Hepatocyte (in vitro differentiated cells): ENCODE measurements at regions not wholly inside any gene's neighbourhood (a gene's known extent, or its start where the extent isn't known, plus 50 kb on each side); places are given as distances from the start of the nearest gene placed in this dataset.

Experiments used
- DNase-seq: peaks from one replicate; pipeline ENCODE4 v3.0.0-alpha.2; 2016; ENCODE audit warnings: low spot score
- H2AFZ ChIP-seq: fragments of 200-600 bp; sonication (generic); 2 replicates; pipeline ENCODE4 v1.6.0; 2016; ENCODE audit warnings: antibody characterized with exemption, mild to moderate bottlenecking
- H3K27ac ChIP-seq: fragments of 200-600 bp; sonication (generic); 2 replicates; pipeline ENCODE4 v1.5.1; 2016; ENCODE audit warnings: mild to moderate bottlenecking
- H3K27me3 ChIP-seq: fragments of 200-600 bp; sonication (generic); 2 replicates; pipeline ENCODE4 v1.6.1; 2016
- H3K36me3 ChIP-seq: fragments of 200-600 bp; sonication (generic); replicated peaks from 2 replicates; pipeline ENCODE4 v1.5.1; 2016; ENCODE audit warnings: low read depth; ENCODE audit not compliant: insufficient read depth
- H3K4me1 ChIP-seq: fragments of 200-600 bp; sonication (generic); 2 replicates; pipeline ENCODE4 v1.5.1; 2016; ENCODE audit warnings: mild to moderate bottlenecking, moderate library complexity; ENCODE audit not compliant: insufficient read depth
- H3K4me2 ChIP-seq: fragments of 200-600 bp; sonication (generic); 2 replicates; pipeline ENCODE4 v1.6.0; 2016
- H3K4me3 ChIP-seq: fragments of 200-600 bp; sonication (generic); 2 replicates; pipeline ENCODE4 v1.5.1; 2016; ENCODE audit warnings: mild to moderate bottlenecking
- H3K79me2 ChIP-seq: fragments of 200-600 bp; sonication (generic); 2 replicates; pipeline ENCODE4 v1.6.0; 2017; ENCODE audit warnings: mild to moderate bottlenecking
- H3K9me2 ChIP-seq: fragments of 200-600 bp; sonication (generic); replicated peaks from 2 replicates; pipeline ENCODE4 v1.6.0; 2017; ENCODE audit warnings: mild to moderate bottlenecking; ENCODE audit not compliant: insufficient read depth
- H3K9me3 ChIP-seq: fragments of 200-600 bp; sonication (generic); 2 replicates; pipeline ENCODE4 v1.5.1; 2016; ENCODE audit warnings: low read depth, mild to moderate bottlenecking
- H4K20me1 ChIP-seq: fragments of 200-600 bp; sonication (generic); 2 replicates; pipeline ENCODE4 v1.6.0; 2016; ENCODE audit warnings: mild to moderate bottlenecking; ENCODE audit not compliant: insufficient read depth, poor library complexity, severe bottlenecking
- CTCF ChIP-seq: fragments of 200-600 bp; sonication (generic); IDR thresholded peaks from 2 replicates; pipeline ENCODE4 v1.5.1; 2016; ENCODE audit warnings: antibody characterized with exemption, mild to moderate bottlenecking; ENCODE audit not compliant: poor library complexity
- EZH2 ChIP-seq: fragments of 200-600 bp; sonication (generic); IDR thresholded peaks from 2 replicates; pipeline ENCODE4 v1.6.1; 2016; ENCODE audit warnings: antibody characterized with exemption, mild to moderate bottlenecking, borderline replicate concordance
- EZH2phosphoT487 ChIP-seq: fragments of 200-600 bp; sonication (generic); IDR thresholded peaks from one replicate; pipeline ENCODE4 v1.6.1; 2018; ENCODE audit warnings: antibody characterized with exemption, mild to moderate bottlenecking, low read depth, moderate library complexity; ENCODE audit not compliant: unreplicated experiment, severe bottlenecking
- WGBS: methylation state at CpG from one replicate; pipeline ENCODE4 v1.1.6; 2016; ENCODE audit warnings: low lambda C conversion rate; ENCODE audit errors: missing lambda C conversion rate; 5-methylcytosine and 5-hydroxymethylcytosine counted together

GRCh38 chr2:239471011-239471792 lies 70.4 kb upstream of the HDAC4 start:
- 89% methylated on average over 9 of the region's 9 CpGs for WGBS
- Histone ChIP-seq H3K4me1 (no peaks in the 10 kb centered on the region), H3K79me2 (no peaks in the 10 kb centered on the region), H3K4me3 (no peak overlapping the region), H4K20me1 (no peaks in the 10 kb centered on the region), H2AFZ (no peak overlapping the region), H3K36me3 (no peaks in the 10 kb centered on the region), H3K9me3 (no peaks in the 10 kb centered on the region), H3K4me2 (no peak overlapping the region), H3K27me3 (no peaks in the 10 kb centered on the region), H3K9me2 (no peaks in the 10 kb centered on the region), H3K27ac (no peak overlapping the region)
- no peak for DNase-seq
- TF ChIP-seq EZH2phosphoT487 (no peak), EZH2 (no peak), CTCF (no peak)

DNA sequence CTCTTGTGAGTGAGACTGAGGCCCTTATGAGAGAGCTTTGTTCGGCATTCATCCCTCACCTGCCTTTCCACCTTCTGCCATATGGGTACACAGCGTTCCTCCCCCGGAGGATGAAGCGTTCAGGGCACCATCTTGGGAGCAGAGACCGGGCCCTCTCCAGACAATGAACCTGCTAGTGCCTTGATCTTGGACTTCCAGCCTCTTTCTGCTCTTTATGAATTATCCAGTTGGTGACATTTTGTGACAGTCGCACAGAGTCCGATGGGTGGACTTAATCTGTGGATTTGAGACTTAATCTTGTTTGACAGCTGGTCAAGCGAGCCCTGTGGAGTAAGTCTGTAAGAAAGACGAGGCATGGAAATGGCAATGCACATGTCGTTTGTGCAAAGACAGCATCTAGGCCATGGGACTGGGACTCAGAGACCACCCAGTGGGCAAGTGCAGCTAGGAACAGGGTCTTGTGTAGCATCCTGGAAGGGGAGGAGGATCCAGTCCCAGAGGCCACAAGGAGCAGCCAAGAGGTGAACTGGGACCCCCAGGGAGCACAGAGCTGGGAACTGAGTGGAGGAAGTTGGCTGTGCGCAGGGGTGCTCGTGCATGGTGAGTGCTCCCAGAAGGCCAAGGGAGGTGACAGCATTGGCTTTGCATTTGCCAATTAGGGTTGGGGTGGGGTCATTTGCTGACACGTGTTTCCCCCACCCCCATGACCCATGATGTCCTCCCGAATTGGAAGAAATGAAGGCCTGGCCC lies 69.5 kb upstream of the HDAC4 start:
- DNase-seq, result no peak
- no peak overlapping the region for H2AFZ ChIP-seq
- no peaks in the 10 kb centered on the region for H3K4me1 ChIP-seq
- H4K20me1 ChIP-seq, result no peaks in the 10 kb centered on the region
- no peak overlapping the region for H3K4me2 ChIP-seq
- no peaks in the 10 kb centered on the region for H3K9me2 ChIP-seq
- TF ChIP-seq CTCF (no peak), EZH2 (no peak), EZH2phosphoT487 (no peak)
- WGBS, result 92% methylated on average over 14 of the region's 14 CpGs
- H3K36me3 ChIP-seq, result no peaks in the 10 kb centered on the region
- no peaks in the 10 kb centered on the region for H3K9me3 ChIP-seq
- H3K27me3 ChIP-seq, result no peaks in the 10 kb centered on the region
- H3K4me3 ChIP-seq, result no peak overlapping the region
- H3K79me2 ChIP-seq, result no peaks in the 10 kb centered on the region
- H3K27ac ChIP-seq, result no peak overlapping the region

DNA sequence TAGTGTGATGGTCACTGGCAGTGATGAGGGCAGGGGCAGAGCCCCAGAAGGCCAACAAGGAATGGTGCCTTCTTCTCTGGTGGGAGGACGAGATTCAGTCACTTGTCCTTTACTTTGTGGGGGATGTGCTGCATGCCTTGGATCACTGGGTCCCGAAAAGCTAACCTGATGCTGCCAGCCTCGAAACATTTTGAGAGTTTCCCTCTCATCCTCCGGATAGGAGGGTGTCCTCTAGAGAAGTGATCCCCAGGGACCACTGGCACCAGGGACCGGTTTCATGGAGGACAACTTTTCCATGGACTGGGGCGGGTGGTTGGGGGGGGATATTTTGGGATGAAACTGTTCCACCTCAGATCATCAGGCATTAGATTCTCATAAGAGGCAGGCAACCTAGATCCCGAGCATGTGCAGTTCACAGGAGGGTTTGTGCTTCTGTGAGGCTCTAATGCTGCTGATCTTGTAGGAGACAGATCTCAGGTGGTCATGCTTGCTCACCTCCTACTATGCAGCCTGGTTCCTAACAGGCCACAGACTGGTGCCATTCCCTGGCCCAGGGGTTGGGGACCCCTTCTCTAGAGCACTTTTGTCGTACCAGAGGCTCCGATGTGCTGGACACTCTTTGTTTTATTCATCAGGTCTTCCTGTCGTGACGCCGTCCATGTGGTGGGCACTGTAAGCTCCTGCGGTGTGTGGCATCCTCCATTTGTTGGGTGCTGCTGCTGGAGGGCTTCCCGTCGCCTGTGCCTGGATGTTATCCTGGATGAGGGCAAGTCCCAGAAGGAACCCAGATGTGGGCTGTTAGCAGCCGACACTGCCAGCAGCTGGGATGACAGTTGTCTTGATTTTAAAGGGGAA lies 68.5 kb upstream of the HDAC4 start:
- Histone ChIP-seq H2AFZ (no peak overlapping the region), H4K20me1 (no peaks in the 10 kb centered on the region), H3K27ac (no peak overlapping the region), H3K79me2 (no peaks in the 10 kb centered on the region), H3K4me1 (no peaks in the 10 kb centered on the region), H3K9me2 (no peaks in the 10 kb centered on the region), H3K4me3 (no peak overlapping the region), H3K9me3 (no peaks in the 10 kb centered on the region), H3K4me2 (no peak overlapping the region), H3K36me3 (no peaks in the 10 kb centered on the region), H3K27me3 (no peaks in the 10 kb centered on the region)
- WGBS, result 95% methylated on average over 16 of the region's 16 CpGs
- no peak for DNase-seq
- TF ChIP-seq EZH2phosphoT487 (no peak), EZH2 (no peak), CTCF (no peak)
